Suppressor macrophage treated with lipopolysaccharide for 4 hours (primary cell): ENCODE measurements at regions not wholly inside any gene's neighbourhood (a gene's known extent, or its start where the extent isn't known, plus 50 kb on each side); places are given as distances from the start of the nearest gene placed in this dataset.

Experiments
- DNase-seq: peaks from one replicate; pipeline ENCODE4 v3.0.0-alpha.2; 2020

GRCh38 chr2:40820319-40820718 lies 368.4 kb upstream of the SLC8A1 start:
- no peak for DNase-seq

GRCh38 chr2:40823478-40823877 lies 371.6 kb upstream of the SLC8A1 start:
- DNase-seq, result no peak

DNA sequence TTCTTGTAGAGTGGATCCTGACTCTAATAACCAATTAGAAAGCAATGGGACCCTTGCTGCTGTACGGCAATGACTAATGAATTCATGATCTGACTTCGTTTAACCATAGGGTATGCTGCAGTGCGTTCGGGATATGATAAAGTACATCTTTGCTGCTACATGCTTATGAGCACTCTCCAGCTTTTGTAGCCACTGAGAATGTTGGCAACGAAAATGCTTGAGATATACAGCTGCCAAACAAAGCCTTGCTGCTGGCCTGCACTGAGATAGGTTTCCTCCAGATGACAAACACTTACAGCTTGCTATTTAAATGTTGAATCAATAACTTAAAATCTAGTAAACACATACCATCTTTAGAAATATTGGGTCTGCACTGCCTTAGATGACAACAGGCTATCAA lies 372.4 kb upstream of the SLC8A1 start:
- DNase-seq, result no peak

- no peak for DNase-seq
Measured at GRCh38 chr2:40827392-40827791, 375.5 kb upstream of the SLC8A1 start.

- no peak for DNase-seq
Measured at GRCh38 chr2:40831321-40831873, 379.5 kb upstream of the SLC8A1 start.

DNA sequence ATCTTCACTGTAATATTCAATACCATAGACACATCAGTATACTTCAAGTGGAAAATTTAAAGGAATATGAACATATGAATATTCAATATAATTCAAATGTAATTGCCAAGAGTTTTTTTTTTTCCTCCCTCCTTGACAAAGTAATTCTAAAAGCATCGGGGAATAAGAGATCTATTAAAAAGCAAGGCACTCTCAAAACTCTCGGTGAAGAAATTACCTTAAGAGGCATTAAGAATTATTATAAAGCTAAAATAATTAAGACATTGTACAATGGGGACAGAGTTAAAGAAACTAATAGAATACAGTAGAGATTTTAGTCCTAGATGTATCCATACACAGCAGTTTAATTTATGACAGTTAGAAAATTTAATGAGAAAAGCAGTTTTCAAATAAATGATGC lies 390.0 kb upstream of the SLC8A1 start:
- DNase-seq, result no peak

GRCh38 chr2:40844353-40845277 lies 392.7 kb upstream of the SLC8A1 start:
- DNase-seq, result peak; percentile 26

DNA sequence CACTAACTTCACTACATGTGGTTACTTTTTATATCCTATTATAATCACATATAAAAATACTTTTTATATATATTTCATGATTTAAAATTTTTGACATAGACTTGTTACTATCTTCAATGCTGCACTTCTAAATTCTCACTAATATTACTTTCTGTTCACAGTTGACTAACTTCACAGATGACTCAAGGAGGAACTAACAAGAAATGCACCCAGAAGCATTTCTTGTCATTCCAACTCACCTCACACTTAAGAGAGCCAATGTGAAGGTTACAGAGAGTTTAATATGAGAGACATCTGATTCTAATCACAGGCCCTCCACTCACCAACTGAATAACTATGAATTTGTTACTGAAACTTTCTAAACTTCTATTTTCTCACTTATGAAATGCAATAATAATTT lies 399.8 kb upstream of the SLC8A1 start:
- peak; percentile 12 for DNase-seq

- DNase-seq, result no peak
Measured at GRCh38 chr2:40859617-40860016, 407.7 kb upstream of the SLC8A1 start.

- DNase-seq, result no peak
Measured at GRCh38 chr2:40867829-40868228, 415.9 kb upstream of the SLC8A1 start.

- no peak for DNase-seq
Measured at GRCh38 chr2:40872580-40872979, 420.7 kb upstream of the SLC8A1 start.

DNA sequence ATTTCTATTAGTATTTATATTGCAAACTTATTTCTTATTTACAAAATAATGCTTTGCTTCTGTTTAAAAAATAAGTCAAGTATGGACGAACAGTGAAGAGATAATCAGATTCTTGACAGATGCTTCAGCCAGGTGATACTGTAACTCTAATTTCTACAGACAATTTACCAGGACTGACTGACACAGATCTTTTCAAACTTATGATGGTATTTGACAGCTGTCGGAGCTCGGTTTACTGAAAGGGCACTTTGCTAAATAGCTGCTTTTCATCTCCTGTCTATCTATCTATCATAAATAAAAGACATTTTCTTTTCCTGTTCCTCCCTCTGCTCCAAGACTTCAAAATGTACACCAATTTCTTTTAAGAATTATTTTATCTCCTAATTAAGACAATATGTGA lies 422.5 kb upstream of the SLC8A1 start:
- DNase-seq, result no peak

DNA sequence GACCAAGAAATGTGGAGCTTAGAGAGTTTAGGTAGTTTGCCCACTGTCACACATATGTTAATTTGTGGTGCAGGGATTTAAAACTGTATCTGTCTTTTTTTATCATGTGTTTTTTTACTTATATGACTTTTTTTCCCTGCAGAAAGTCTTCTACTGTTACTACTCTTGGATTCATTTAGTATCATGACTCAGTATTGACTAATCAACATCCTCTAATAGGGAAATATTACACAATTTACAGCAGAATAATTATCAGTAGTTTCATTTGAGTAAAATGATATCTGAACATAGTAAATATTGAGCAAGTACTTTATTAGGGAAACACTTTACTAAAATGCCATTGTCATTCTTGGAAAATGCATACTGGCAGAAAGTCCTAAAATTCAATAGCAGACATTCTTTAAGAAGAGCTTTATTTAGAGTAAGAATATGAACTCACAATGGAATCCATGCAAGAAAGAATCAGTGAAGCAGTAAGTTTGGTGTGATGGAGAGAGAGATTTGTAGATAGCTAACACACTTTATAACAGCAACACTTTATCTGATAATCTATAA lies 425.9 kb upstream of the SLC8A1 start:
- no peak for DNase-seq

- DNase-seq, result no peak
Measured at GRCh38 chr2:40879305-40879704, 427.4 kb upstream of the SLC8A1 start.

GRCh38 chr2:40886100-40886499 lies 434.2 kb upstream of the SLC8A1 start:
- no peak for DNase-seq

GRCh38 chr2:40886655-40887054 lies 434.8 kb upstream of the SLC8A1 start:
- DNase-seq, result no peak

- DNase-seq, result no peak
Measured at GRCh38 chr2:40896358-40896757, 444.5 kb upstream of the SLC8A1 start.

DNA sequence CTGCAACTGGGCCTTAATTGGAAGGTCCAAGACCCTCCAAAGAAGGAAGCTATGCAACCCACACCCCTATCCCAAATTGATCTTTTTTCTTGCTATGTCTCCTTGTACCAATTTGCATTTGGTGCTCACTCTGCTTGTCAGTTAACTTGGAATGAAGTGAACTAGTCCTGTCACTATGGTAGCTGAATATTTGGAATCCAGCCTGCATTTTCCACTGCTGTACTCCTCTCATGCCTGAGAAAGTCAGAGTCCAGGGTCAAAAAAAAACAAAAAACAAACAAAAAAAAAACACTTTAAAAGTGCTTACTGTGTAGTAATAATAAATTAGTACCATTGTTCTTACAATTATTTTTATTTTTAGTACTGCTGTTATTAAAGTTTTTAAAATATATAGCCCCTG lies 462.8 kb upstream of the SLC8A1 start:
- no peak for DNase-seq

DNA sequence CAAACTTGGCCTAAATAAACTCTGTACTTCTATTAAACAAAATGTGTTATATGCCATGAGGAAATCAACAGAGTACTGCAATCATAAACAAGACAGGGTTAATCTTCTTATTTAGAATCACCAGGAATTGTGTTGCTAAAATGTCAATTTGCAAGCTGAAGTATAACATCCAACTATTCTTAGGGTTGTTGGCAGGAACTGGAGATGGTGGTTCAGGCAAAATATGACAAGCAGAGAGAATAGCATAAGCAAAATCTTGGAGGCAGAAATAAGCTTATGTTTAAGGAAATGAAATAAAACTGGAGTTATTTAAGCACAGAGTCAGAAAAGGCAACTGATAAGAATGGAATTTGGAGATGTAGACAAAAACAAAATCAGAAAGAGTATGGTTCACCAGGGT lies 463.8 kb upstream of the SLC8A1 start:
- no peak for DNase-seq

GRCh38 chr2:40935349-40935748 lies 483.5 kb upstream of the SLC8A1 start:
- peak; percentile 13 for DNase-seq

DNA sequence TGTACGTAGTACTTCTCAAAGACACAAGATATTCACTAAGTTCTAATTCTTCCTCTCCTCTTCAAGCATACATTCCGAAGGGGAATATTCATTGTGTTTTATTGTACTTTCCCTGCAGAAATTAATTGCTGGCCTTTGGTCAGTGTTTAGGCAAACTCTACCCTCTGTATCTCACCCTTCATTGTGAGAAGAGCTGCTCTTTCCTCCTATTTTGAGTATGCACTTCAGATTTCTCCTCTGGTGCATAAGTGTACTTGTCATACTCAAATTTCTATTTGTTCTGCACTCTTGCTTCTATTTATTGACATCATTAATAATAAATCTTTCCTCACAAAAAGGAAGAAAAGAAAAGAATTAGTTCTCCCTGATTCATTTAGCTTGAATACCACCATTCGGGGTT lies 485.4 kb upstream of the SLC8A1 start:
- DNase-seq, result no peak

- no peak for DNase-seq
Measured at GRCh38 chr2:40953341-40953740, 501.5 kb upstream of the SLC8A1 start.

DNA sequence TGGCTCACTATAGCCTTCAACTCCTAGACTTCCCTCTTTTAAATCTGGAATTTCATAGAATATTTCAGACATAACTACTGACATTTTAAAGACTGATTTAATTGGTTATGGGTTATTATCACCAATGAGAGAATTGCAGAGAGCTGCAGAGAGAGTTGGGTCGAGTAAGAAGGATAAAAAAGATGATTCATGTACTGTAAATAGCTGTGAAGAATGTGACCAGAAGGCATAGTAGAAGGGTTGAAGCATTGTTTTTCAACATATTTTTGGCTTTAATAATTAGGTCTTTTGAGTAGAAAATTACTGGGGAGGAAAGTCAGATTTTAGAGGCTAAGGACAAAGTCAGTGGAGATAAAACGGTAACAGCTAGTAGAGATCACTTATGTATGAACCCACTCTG lies 503.2 kb upstream of the SLC8A1 start:
- no peak for DNase-seq

DNA sequence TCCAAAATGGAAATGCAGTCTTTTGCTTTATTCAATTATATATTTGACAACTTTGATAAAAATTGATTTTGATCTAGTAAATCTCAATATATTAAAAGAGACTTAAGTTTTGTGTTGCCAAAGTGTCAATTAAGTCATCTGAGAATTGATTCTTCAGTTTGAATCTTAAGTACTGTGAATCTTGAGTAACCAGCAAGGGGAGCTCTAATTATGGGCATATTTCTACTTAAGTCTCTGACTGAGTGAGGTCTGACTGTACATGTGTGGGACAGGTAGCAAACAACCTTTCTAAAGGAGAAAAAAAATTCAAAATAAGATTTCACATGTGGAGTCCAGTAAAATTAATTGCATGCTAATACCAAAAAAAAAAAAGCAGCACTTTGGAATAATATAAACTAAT lies 503.7 kb upstream of the SLC8A1 start:
- DNase-seq, result no peak
